Psoas muscle (tissue), 7 donors: ENCODE measurements at regions not wholly inside any gene's neighbourhood (a gene's known extent, or its start where the extent isn't known, plus 50 kb on each side); places are given as distances from the start of the nearest gene placed in this dataset.

Experiments used
- ATAC-seq, 4 donors: fragments of 200-7000 bp; cut with Tn5 transposase; one replicate each; pipeline ENCODE4 v1.9.1; 2020; ENCODE audit warnings: moderate library complexity in 3 of 4, mild to moderate bottlenecking in 2 of 4
- DNase-seq, 2 donors: peaks; one replicate each; pipeline ENCODE4 v3.0.0-alpha.2; 2020
- H3K27ac ChIP-seq: fragments of 200-600 bp; one replicate; pipeline ENCODE4 v1.8.0; 2022
- H3K27me3 ChIP-seq, 3 donors: fragments of 200-600 bp in 1 of 3; one replicate each; pipeline versions ENCODE4 v1.6.1 to v1.8.0; 2013 to 2022; ENCODE audit warnings: low read length in 2 of 3, mild to moderate bottlenecking in 2 of 3, moderate library complexity in 1 of 3; ENCODE audit not compliant: insufficient read depth in 3 of 3
- H3K36me3 ChIP-seq, 2 donors: fragments of 200-600 bp in 1 of 2; one replicate each; pipeline versions ENCODE4 v1.6.1 to v1.8.0; 2013 to 2022; ENCODE audit warnings: low read depth in 1 of 2, mild to moderate bottlenecking in 1 of 2, moderate library complexity in 1 of 2; ENCODE audit not compliant: insufficient read depth in 1 of 2
- H3K4me1 ChIP-seq: fragments of 200-600 bp; one replicate; pipeline ENCODE4 v1.8.0; 2022
- H3K4me3 ChIP-seq: fragments of 200-600 bp; one replicate; pipeline ENCODE4 v1.8.0; 2022; ENCODE audit warnings: mild to moderate bottlenecking
- H3K9me3 ChIP-seq: fragments of 200-600 bp; one replicate; pipeline ENCODE4 v1.8.0; 2022
- WGBS, 3 donors: extraction: QIAGEN DNeasy Blood & Tissue Kit; methylation state at CpG; one replicate each; pipeline versions ENCODE4 v1.1.6 to v1.1.7; 2013; 5-methylcytosine and 5-hydroxymethylcytosine counted together
- intact Hi-C, 2 donors: fragments of 100-400 bp; cut with DNase I; formaldehyde crosslinking; loops; one replicate each; pipeline versions ENCODE4 v1.11.0 to v1.14.2; 2022
- TF ChIP-seq, protein P1 (sequence below): fragments of 200-600 bp; IDR thresholded peaks from one replicate; pipeline ENCODE4 v1.8.0; 2022; ENCODE audit warnings: antibody characterized with exemption
- donor health status: healthy with polysubstance abuse.
- donor health status: DM: no; HTN: no; CAD: no; lungs with moderate emphysema.
- donor health status: Bipolar disorder and iron deficiency.
- donor health status: healthy.
- donor health status: DM: yes; HTN: yes; CAD: no.
- donor health status: DM: no; HTN: no; CAD: no.
- donor health status: DM: yes; HTN: yes; CAD: no.

DNA sequence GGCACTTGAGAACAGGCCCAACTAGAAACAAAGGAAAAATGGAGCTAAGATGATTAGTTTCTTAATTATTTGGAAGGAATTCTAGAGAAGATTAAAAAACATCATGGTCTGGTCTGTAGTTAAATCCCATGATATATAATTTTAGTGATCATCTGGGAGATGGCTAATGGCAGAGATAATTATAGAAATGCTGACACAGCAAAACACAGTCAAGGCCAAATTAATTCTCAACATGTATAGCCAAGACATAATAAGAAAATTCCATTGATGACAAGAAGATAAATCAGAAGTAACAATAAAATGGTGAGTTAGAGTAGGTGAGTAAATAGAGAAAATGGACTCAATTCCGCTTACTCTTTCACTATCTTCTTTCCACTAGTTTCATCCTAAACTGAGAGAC lies 59.2 kb upstream of the ITGA4 start:
- TF ChIP-seq, protein P1, sequence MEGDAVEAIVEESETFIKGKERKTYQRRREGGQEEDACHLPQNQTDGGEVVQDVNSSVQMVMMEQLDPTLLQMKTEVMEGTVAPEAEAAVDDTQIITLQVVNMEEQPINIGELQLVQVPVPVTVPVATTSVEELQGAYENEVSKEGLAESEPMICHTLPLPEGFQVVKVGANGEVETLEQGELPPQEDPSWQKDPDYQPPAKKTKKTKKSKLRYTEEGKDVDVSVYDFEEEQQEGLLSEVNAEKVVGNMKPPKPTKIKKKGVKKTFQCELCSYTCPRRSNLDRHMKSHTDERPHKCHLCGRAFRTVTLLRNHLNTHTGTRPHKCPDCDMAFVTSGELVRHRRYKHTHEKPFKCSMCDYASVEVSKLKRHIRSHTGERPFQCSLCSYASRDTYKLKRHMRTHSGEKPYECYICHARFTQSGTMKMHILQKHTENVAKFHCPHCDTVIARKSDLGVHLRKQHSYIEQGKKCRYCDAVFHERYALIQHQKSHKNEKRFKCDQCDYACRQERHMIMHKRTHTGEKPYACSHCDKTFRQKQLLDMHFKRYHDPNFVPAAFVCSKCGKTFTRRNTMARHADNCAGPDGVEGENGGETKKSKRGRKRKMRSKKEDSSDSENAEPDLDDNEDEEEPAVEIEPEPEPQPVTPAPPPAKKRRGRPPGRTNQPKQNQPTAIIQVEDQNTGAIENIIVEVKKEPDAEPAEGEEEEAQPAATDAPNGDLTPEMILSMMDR, result no peak
- H3K4me3 ChIP-seq, result no peak overlapping the region
- 93 to 94% (median 94%) methylated on average over 1 of the region's 1 CpG for WGBS, 3 donors
- ATAC-seq (no peak), DNase-seq (no peak)
- no peak overlapping the region for H3K27ac ChIP-seq
- H3K9me3 ChIP-seq, result no peaks in the 10 kb centered on the region
- no peaks in the 10 kb centered on the region for H3K27me3 ChIP-seq
- no peaks in the 10 kb centered on the region for H3K4me1 ChIP-seq
- intact Hi-C loops, result no loop called here
- H3K36me3 ChIP-seq, result no peaks in the 10 kb centered on the region

DNA sequence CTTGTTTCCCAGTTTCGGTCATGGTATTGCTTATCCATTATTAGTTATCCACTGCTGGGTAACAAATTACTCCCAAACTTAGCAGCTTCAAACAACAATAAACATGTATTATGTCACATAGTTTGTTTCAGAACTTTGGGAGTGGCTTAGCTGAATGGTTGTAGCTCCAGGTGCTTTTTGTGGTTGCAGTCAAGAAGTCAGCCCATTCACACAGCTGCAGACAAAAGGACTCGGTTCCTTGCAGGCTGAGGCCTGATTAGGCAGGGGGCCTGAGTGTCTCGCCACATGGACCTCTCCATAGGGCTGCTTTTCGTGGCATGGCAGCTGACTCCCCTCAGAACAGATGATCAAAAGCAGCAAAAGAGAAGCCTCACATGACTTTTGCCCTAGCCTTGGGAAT lies 58.2 kb upstream of the ITGA4 start:
- no peaks in the 10 kb centered on the region for H3K27me3 ChIP-seq
- no peak overlapping the region for H3K27ac ChIP-seq
- TF ChIP-seq, protein P1, result no peak
- H3K4me3 ChIP-seq, result no peak overlapping the region
- no peaks in the 10 kb centered on the region for H3K9me3 ChIP-seq
- WGBS, 3 donors, result 80 to 84% (median 83%) methylated on average over 4 of the region's 4 CpGs
- no peak for ATAC-seq
- DNase-seq, result no peak
- H3K36me3 ChIP-seq, result no peaks in the 10 kb centered on the region
- intact Hi-C loops, result no loop called here
- H3K4me1 ChIP-seq, result no peaks in the 10 kb centered on the region

DNA sequence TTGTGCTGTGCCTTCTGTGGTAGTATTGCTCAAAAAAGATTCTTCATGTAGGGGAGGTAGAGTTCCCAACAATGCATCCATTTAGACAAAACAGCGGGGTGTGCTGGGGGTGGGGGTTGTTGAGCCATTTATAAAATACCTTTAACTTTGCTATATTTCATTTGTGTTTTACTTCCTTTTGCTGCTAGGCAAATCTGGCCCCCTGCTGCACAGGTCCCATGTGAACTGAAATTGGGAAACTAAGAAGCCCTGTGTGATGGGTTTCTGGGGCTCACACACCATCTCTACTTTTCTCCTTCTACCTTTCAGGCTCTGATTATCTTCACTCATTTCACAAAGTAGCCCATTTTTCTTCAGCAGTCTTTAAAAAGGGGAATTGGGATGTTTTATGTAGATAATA lies 52.7 kb upstream of the ITGA4 start:
- intact Hi-C loops, result no loop called here
- WGBS, 3 donors, result 91 to 95% (median 94%) methylated on average over 1 of the region's 1 CpG
- no peak overlapping the region for H3K27ac ChIP-seq
- no peaks in the 10 kb centered on the region for H3K4me1 ChIP-seq
- H3K4me3 ChIP-seq, result no peak overlapping the region
- no peaks in the 10 kb centered on the region for H3K9me3 ChIP-seq
- no peaks in the 10 kb centered on the region for H3K36me3 ChIP-seq
- ATAC-seq, result no peak
- TF ChIP-seq, protein P1, result no peak
- no peak for DNase-seq
- peaks cover 0 to 2% (median 0%) of the 10 kb centered on the region in 3 donors for H3K27me3 ChIP-seq

DNA sequence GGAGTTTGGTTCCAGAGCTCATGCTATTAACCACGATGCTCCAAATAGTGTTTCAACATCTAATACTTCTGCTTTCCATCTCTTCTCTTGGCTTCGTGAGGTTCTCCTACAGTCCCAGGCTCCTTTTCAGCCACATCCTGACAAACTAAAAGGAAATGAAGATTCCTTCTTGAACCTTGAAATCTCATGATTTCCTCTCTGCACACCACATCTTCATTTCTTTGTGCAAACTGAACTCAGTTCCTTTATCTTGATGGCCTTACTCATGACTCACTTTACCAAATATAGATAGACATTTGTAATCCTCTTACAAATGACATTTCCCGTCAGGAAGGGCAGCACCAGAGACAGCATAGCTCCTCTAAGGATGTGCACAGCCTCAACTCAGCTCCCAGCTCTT lies 50.0 kb upstream of the ITGA4 start:
- no peak for DNase-seq
- Histone ChIP-seq H3K4me3 (no peak overlapping the region), H3K27ac (no peak overlapping the region), H3K4me1 (no peaks in the 10 kb centered on the region), H3K27me3 (peaks cover 0 to 2% (median 0%) of the 10 kb centered on the region in 3 donors), H3K36me3 (no peaks in the 10 kb centered on the region), H3K9me3 (no peaks in the 10 kb centered on the region)
- intact Hi-C loops, result no loop called here
- TF ChIP-seq, protein P1, result no peak
- WGBS, 3 donors, result 74 to 84% (median 83%) methylated on average over 3 of the region's 3 CpGs
- ATAC-seq, result no peak
